Spleen (tissue), 7 donors: ENCODE measurements at regions not wholly inside any gene's neighbourhood (a gene's known extent, or its start where the extent isn't known, plus 50 kb on each side); places are given as distances from the start of the nearest gene placed in this dataset.

ENCODE experiments used
- CTCF ChIP-seq, 11 experiments: fragments of 200-600 bp in 7 of 11; fragments of 450-650 bp in 4 of 11; sonication (generic) in 4 of 11; IDR thresholded peaks in 8 of 11; conservative IDR thresholded peaks in 3 of 11; 1 replicate in 7 of 11; 2 replicates in 4 of 11; pipeline versions ENCODE4 v1.4.0 to v1.8.0; 2016 to 2021; ENCODE audit warnings: antibody characterized with exemption in 11 of 11, inconsistent platforms in 4 of 11, mild to moderate bottlenecking in 1 of 11
- POLR2A ChIP-seq, 3 donors: fragments of 450-650 bp; IDR thresholded peaks; one replicate each; pipeline ENCODE4 v1.5.1; 2017; ENCODE audit warnings: antibody characterized with exemption in 3 of 3, mild to moderate bottlenecking in 1 of 3
- donor health status: DM: no; HTN: no; CAD: no; lungs with moderate emphysema.
- donor health status: DM: no; HTN: no; CAD: no.
- donor health status: DM: no; HTN: no; CAD: no.

GRCh38 chr13:59399513-59399912 is 764.2 kb downstream of the DIAPH3 start:
- TF ChIP-seq CTCF (IDR thresholded peaks at IDR 0.05 in 8 of 11, conservative IDR thresholded peaks at IDR 0.05 in 3 of 11) (no peak), POLR2A (IDR thresholded peaks at IDR 0.05) (no peak)
